ENCODE measurements at regions not wholly inside any gene's neighbourhood (a gene's known extent, or its start where the extent isn't known, plus 50 kb on each side); places are given as distances from the start of the nearest gene placed in this dataset.
"Not testable (repeated sequence)": the region's sequence is repeated elsewhere in the genome, so short reads cannot be mapped to it uniquely, and the experiment has no call there.

GRCh38 chr4:103845075-103845474 lies 125.3 kb upstream of the TACR3 start:
- no peak for DNase-seq

GRCh38 chr4:103842637-103843239 lies 123.0 kb upstream of the TACR3 start:
- DNase-seq = no peak

- DNase-seq = no peak
These were observed 122.3 kb upstream of the TACR3 start for GRCh38 chr4:103842076-103842475.

- DNase-seq = not testable (repeated sequence)
These were observed 90.5 kb upstream of the TACR3 start for GRCh38 chr4:103810308-103810707.

- no peak for DNase-seq
These were observed 83.0 kb upstream of the TACR3 start for GRCh38 chr4:103802766-103803165.

GRCh38 chr4:103787057-103787456 lies 67.3 kb upstream of the TACR3 start:
- DNase-seq = no peak

- no peak for DNase-seq
These were observed 66.8 kb upstream of the TACR3 start for GRCh38 chr4:103786593-103786992.

GRCh38 chr4:103786014-103786413 lies 66.2 kb upstream of the TACR3 start:
- peak; percentile 36 for DNase-seq

- no peak for DNase-seq
These were observed 58.4 kb upstream of the TACR3 start for GRCh38 chr4:103778221-103778620.

- no peak for DNase-seq
These were observed 54.6 kb upstream of the TACR3 start for GRCh38 chr4:103774326-103774825.

- DNase-seq = no peak
These were observed 54.0 kb upstream of the TACR3 start for GRCh38 chr4:103773691-103774231.

Measured in fibroblast of skin of back (primary cell).